Left lobe of liver (tissue), 2 donors: ENCODE measurements at regions not wholly inside any gene's neighbourhood (a gene's known extent, or its start where the extent isn't known, plus 50 kb on each side); places are given as distances from the start of the nearest gene placed in this dataset.
"Not testable (repeated sequence)": the region's sequence is repeated elsewhere in the genome, so short reads cannot be mapped to it uniquely, and the experiment has no call there.

ENCODE experiments used
- ATAC-seq: fragments of 200-7000 bp; cut with Tn5 transposase; one replicate; pipeline ENCODE4 v1.9.1; 2020; ENCODE audit warnings: mild to moderate bottlenecking, moderate library complexity
- DNase-seq: peaks from one replicate; pipeline ENCODE4 v3.0.0-alpha.2; 2020; ENCODE audit warnings: low spot score
- donor health status: DM: no; HTN: no; CAD: no; lungs with moderate emphysema.
- donor health status: DM: no; HTN: yes; CAD: no.

DNA sequence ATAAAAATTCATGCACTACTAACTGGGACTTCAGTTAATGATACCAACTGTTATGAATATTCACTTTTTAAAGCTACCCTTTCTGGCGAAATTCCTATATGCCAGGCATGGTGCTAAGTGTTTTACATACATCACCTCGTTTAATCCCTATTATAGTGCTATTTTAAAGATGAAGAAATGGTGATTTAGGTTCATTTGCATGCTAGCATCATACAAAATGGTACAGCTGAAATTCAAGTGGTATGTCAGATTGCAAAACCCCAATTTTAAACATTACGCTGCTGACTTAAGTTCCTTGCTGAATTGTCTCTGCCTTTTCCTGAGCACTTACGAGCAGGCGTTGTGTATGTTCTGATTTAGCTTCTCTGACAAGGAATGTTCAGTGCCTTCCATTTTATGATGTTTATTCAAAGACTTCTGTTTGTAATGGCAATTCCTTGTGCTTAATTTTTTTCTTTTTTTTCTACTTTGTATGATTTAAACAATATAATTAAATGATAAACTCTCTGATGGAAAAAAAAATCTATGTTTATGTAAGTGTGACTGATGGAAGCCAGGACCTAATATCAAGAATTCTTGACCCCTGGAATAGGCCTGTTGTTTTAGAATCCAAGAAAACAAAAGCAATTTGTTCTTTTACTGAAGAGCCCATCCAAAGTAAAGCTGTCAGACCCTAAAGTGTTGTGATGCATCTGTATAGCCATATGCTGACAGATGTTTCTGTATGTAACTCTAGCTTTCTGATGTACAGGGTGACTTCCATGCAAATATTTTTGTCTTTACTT, 148.1 kb downstream of the PCDH7 start:
- DNase-seq: no peak

DNA sequence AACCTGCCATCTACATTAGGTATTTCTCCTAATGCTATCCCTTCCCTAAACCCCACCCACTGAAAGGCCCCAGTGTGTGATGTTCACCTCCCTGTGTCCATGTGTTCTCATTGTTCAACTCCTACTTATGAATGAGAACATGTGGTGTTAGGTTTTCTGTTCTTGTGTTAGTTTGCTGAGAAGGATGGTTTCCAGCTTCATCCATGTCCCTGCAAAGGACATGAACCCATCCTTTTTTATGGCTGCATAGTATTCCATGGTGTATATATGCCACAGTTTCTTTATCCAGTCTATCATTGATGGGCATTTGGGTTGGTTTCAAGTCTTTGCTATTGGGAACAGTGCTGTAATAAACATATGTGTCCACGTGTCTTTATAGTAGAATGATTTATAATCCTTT, 149.2 kb downstream of the PCDH7 start:
- DNase-seq, ATAC-seq: not testable (repeated sequence)

More for the DNA sequence above, 148.1 kb downstream of the PCDH7 start:
- ATAC-seq: no peak

DNA sequence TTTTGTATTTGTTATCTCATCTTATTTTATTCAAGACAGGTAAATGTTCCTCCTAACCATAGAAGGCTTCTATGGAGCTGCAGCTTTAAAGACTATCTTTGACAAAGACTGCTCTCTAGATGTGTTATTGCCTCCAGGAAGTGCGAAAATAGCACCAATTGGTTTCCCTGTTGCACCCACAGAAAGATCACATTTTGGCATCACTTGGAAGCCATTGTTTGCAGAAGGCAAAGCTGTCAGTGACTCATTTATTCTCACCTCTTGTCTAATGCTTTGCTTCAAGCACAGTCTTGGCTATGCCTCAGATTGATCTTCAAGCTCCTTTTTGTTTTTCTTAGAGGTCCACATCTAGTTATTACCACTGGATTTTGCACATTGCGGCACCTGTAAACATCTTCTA, 150.3 kb downstream of the PCDH7 start:
- DNase-seq: no peak
- no peak for ATAC-seq

DNA sequence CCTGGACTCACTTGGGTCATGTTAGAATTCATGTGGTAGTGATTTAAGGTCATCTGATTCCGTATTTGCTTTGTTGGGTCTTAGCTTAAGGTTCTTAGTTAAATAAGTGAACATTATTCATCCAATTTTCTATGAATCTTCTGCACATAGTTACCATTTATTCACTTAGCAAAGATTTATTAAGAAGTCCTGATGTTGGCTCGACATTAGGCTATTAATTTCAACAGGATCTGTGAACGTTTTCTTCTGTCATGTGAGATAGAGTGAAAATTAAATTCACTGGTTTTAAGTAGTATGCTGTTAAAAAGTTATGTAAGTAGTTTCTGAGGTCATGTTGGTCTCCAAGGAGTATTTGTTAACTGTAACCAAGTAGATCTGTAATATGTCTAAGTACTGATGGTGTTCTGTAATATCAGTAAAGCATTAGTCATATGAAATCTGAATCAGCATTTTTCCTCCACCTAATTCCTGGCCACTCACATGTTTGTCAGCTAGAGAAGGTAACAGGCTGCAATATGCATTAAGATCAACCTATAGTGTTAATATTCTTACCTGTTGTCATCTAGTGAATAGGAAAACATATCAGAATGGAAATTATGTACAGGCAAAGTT, 155.6 kb downstream of the PCDH7 start:
- ATAC-seq (no peak), DNase-seq (no peak)

DNA sequence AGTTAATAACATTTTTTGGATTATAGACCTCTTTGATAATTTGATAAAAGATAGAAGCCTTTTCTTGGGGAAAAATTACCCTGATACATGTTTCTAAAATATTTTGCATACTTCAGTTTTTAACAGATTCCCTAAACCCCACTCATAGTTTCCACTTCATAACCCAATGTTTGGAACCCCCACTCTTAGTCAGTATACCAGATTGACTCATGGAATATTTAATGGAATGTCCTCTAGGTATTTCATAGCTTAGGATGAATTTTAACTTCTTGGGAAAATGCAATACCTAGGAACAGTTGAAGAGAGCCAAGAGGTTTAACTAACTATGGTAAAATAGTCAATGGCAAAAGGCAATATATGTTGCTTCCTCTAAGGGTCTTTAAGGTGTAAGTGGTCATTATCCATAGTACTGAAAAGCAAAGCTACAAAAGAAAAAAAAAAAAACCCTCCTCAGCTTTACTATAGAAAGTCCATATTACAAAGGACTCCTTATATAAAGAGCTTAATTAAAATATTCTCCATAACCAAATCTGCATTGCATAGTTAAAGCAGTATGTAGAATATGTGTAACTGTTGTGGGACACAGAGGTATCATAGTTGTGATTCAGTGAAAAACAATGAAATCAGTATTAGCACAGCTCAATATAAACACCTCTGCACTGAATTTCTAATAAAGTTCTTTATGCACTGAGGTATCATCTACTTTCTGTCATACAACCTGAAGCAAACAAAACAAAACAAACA, 159.9 kb downstream of the PCDH7 start:
- ATAC-seq: no peak
- no peak for DNase-seq

DNA sequence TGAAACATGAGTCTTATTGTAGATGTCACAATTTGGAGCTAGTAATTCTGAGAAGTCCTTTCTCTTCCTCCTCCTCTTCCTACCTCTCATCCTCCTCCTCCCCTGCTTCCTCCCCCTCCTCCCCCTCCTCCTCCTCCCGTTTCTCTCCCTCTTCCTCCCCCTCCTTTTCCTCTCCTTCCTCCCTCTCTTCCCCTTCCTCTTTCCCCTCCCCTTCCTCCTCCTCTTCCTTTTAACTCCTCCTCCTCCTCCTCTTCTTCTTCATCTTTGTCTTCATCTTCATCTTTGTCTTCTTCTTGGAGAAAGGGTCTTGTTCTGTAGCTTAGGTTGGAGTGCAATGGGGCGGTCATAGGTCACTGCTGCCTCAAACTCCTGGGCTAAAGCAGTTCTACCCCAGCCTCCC, 161.8 kb downstream of the PCDH7 start:
- DNase-seq: no peak
- no peak for ATAC-seq

DNA sequence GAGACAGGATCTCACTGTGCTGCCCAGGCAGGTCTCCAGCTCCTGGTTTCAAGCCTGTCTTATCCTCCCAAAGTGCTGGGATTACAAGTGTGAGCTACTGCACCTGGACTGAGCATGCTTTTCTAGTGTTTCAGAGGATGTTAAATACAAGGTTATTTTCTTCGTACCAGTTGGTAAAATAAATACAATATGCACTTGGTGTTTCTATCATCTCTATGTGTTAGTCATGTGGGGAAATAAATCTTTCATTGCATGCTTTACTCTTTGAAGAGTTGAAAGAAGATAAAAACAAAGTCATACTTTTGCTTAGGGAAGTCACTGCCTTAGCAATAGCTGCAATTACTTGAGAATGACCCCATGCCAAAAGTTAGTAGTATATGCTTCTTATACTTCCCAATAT, 162.3 kb downstream of the PCDH7 start:
- no peak for DNase-seq
- ATAC-seq: no peak

DNA sequence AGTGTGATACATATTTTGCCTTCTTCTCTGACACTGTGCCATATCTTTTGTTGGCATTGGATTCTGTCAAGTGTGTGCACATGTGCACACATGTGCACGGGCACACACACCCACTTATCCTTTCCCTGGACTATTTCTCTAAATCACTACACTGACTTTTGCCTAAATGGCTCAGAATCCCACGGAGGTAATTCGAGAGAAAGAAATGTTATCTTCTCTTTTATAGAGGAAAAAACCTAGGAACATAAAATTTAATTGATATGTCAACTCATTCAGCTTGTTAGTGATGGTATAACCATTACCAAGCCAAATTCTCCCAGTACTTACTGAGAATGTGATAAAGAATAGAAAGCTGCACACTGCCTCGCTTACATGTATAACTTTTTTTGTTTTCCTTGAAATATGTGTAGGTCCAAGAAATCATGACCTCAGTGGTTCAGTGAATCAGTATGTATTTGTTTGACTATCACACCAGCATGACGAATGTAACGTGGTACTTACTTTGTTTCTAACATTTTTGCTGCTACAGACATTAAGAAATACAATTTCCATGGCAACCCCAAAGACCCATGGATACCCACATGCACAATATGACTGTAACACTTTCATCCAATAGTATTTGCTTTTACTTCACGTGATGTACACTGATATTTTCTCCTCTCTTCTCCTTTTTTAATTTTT, 163.0 kb downstream of the PCDH7 start:
- ATAC-seq: no peak
- no peak for DNase-seq

DNA sequence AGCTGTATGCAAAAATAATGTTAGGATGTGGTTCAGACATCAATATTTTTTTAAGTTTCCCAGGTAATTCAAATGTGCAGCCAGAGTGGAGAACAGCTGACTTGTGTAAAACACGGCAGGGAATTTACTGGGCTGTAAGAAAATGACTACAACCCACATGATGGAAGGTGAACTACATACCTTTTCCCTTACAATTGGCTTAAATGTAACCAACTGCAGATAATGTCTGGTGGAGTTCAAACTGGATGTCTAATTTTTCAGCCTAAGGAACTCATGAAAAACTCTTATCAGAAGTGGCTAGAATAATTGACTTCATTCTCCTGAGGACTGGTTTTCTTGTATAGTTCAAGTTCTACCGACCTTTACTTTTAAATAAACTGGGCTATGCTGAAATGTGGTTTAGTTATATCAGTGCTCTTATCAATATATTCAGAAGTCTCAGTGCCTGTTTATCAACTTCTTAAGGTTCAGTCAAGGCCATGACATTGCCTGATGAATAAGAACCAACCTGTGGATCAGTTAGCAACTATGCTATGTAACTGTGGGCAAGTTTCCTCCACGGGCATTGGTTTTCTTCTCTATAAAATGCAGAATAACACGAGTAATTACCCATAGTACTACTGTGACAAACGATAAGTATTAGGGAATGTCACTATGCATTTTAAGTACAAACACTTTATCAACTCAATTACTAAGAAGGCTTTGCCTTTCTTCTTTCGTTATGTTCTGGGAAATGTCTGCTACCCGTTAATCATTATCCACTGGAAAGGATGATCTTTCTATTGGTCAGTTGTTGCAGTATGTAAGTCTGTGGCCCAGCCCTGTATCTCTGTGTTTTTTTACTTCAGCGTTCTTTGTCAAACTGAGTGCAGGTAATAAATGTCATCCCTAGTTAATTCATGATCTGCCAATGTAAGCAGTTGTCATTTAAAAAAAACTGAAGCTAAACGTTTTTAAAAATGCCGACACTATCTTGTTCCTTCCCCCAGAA, 181.6 kb downstream of the PCDH7 start:
- DNase-seq (no peak), ATAC-seq (no peak)

DNA sequence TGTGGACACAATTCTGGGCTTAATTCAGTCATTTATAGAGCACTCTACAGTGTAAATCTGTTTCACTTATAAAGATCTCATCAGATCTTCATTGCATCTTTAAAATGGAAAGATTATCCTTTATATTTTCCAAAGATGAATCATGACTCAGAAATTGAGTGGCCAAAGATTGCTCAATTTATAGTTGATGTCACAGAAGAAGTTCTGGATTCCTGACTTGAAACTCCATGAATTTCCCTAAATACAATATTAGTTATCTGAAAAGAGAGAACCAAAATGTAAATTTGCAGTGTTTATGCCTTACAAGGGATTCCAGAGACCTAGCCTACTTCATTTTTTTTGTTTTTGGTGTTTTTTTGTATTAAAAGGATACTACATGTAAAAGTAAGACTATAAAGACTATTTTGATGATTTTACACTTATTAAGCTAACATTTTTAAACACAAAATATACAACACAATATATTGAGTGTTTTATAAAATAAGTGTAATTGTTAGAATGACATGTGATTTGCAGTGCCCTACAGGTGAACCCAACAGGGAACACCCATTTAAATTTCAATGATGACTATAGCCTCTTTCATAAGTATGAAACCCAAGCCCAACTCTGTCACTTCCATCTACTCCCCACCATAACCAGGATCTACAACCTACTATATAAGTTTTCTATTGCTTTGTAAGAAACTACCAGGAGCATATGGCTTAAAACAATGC, 183.5 kb downstream of the PCDH7 start:
- no peak for DNase-seq
- ATAC-seq: no peak

DNA sequence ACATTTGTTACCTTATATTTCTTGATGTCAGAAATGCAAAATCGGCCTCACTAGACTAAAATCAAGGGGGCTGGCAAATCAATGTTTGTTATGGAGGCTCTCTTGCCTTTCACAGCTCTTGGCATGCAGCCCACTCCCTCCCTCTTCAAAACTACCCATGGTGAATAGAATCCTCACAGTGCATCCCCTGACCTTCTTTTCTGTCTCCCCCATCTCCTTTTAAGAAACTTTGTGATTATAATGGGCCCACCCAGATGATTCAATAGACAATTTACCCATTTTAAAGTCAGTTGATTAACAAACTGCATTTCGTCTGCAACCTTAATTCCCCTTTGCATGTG, 184.0 kb downstream of the PCDH7 start:
- DNase-seq: no peak

DNA sequence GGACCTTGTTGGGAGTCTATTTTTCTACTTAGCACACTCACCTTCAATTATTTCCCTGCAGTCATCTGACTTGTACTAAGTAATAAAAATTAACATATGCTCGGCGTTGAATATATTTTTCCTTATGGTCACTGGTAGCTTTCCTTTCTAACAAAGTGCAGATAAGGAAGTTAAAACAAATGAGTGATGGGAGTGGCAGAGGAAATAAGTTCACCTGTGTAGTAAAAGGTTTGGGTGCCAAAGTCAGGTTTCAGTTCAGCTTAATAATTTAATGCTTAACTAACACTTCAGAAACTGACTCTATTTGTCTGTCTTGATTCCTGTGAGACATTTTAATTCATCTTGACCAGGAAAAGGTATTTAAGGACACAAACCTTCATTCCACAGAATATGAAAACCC, 184.4 kb downstream of the PCDH7 start:
- ATAC-seq (no peak), DNase-seq (no peak)

More for the DNA sequence above, 184.0 kb downstream of the PCDH7 start:
- ATAC-seq: no peak

DNA sequence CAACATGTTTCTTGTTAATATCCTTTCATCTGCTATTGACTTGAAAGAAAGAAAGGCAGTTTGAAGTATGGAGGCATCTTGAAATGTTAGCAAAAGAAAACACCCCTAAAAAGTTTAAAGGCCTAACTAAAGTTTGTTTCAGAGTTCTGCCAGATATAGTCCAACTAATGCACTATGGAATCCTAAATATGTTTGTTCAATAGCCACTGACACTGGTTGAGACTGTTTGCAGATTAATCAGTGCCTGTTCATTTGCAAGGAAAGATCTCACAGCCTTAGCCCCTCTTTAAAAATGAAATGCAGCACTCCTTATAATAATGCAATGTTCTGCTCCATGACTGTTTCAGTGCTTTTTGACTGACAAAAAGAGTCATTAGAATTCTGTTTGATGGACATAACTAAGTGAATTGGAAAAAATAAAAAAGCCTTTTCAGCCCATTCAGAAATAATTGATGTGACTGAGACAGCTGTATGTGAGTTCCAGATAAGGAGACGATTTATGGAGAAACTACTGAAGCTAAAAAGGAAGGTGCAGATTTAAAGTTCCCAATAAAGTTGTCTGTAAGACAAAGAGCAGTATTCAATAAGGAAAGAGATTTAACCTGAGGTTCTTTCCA, 192.0 kb downstream of the PCDH7 start:
- no peak for ATAC-seq
- DNase-seq: no peak

DNA sequence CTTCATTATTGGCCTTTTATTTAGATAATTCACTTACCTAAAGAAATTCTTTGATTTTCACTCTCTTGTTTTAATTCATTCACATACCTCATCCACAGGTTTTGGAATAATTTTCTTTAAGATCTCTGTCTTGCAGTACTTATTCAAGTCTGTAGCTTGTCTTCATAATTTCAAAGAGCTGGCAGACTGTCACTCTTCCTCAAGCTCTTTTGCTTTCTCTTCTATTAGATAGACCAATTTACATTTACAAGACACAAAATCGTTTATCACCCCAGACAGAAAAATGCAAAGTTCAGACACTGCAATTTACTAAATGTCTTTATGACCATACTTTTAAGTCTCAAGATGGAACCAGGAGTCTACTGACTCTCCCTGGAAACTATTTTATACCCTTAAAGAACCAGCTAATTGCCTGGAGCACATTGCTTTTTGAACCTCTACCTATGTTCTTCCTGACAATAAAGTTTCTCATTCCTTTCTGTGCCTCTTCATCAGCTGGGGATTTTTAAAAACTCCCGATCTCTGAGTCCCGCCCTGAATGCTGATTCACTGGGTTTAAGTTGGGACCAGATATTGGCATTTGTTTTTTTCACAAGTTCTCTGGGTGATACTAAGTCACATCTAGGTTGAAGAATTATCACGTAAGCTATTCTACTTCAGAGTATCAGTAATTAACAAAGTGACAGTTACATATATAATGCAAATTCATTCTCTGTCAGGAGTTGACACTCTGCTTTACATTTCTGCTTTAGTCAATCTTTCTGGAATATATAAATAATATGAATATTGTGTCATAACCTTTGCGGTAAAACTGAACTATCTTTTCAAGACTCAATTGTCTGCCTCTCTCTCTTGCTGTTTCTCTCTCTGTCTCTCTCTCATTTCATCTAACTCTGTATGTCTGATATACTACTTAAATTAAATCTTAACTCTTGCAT, 196.4 kb downstream of the PCDH7 start:
- DNase-seq (no peak), ATAC-seq (no peak)

DNA sequence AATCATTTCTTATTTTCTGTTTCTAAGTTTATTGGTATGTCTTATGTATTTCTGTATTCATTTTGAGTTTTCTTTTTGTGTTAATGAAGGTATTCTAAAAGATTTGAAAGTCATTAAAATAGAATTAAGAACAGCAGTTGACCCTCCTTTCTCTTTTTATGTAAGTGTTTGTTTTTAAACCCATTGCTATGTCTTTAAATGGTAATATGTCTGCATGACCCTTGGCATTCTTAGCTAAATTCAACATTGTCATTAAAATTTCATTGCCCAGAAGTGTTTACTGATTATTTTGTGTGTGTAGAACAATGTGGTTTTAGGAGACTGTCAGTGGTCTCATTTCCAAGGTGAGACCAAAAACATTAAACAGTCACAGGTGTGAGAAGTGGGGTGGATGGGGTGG, 197.8 kb downstream of the PCDH7 start:
- DNase-seq (no peak), ATAC-seq (no peak)

DNA sequence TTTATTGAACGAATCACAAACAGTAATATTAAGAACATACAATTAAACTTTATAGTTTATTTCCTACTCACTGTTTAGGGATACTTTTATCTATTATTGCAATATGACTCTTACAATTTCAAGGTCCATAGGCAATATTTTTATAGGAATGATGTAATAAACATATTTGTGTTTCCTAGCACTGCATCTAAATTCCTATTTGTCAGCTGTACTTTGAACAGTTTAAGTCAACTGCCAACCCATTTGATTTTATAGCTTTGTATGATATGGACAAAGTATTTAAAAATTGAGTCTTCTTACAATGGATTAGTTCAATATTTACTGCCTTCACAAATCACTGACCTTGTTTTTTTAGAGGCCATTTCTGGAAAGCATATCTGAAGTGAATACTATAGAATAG, 199.3 kb downstream of the PCDH7 start:
- ATAC-seq (no peak), DNase-seq (no peak)

DNA sequence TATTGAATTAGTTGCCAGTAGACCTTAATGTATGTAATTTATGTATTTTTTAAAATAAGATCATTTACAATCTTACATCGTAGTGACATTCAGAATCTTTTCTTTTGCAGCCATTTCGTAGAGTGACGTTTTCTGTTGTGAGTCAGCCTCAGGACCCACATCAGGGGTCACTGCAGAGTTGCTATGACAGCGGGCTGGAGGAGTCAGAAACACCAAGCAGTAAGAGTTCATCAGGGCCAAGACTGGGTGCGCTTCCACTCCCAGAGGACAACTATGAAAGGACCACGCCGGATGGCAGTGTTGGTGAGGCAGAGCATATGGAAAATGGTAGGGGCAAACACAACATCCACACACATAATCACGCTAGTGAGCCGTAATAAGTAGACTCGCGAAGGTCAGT, 199.9 kb downstream of the PCDH7 start:
- ATAC-seq (no peak), DNase-seq (no peak)

DNA sequence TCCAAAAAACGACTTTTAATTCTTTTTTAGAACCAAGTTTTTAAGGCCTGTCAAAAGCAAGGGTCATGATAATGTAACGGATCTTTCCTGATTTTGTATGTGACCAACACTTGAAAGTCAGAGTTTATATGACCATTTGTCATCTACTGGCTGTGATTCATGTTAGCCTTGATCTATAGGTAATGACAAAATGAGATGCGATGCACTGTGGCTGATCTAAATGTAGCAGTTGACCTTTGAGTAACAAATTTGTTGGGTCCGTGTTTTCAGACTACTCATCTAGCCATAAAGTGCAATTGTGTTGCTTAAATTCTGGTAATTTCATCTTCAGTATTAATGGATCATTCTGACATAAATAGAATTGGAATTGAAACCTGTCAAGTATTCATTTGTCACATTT, 202.5 kb downstream of the PCDH7 start:
- DNase-seq: no peak
- ATAC-seq: no peak
